Activated CD4-positive, alpha-beta T cell treated with anti-CD3 and anti-CD28 coated beads, Interleukin-2, amount 50 U/mL, for 24 hours (primary cell): ENCODE measurements at regions not wholly inside any gene's neighbourhood (a gene's known extent, or its start where the extent isn't known, plus 50 kb on each side); places are given as distances from the start of the nearest gene placed in this dataset.

Experiments used
- DNase-seq, 2 donors: peaks; one replicate each; pipeline ENCODE4 v3.0.0-alpha.2; 2020; ENCODE audit warnings: low read depth in 1 of 2, low spot score in 1 of 2

DNA sequence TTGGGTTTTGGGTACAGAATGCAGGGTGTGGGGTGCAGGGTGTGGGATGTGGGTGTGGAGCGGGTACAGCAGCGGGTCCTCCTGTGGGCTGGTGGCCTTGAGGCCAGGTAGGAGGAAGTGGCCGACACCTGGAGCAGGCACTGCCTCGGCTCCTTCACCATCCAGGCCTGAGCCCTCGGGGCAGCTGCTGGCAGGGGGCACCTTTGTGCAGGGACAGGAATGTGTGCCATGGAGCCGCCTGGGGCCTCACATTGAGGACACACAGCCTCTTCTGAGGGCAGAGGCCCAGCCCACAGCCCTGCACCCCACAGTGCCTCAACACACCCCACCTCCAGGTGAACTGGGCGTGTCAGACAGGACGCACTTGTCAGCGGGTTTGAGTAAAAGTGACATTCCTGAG is 984.0 kb downstream of the BRD1 start:
- DNase-seq: no peak

DNA sequence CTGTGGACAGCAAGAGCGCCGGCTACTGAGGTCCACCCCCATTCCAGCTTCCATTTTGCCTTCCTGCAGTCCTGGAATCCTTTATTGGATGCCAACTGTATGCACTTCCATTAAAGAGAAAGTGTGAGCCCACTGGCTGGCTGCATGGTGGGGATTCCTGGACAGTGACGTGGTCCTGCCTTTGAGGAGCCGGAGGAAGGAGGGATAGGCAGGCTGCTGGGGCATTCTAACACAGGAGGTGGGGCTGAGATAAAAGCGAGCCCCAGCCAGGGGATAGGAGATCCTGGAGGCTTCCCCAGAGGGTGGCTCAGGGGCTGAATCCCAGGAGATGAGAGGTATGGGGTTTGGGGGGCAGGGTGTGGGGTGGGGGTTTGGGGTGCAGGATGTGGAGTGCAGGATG is 984.7 kb downstream of the BRD1 start:
- no peak for DNase-seq

DNA sequence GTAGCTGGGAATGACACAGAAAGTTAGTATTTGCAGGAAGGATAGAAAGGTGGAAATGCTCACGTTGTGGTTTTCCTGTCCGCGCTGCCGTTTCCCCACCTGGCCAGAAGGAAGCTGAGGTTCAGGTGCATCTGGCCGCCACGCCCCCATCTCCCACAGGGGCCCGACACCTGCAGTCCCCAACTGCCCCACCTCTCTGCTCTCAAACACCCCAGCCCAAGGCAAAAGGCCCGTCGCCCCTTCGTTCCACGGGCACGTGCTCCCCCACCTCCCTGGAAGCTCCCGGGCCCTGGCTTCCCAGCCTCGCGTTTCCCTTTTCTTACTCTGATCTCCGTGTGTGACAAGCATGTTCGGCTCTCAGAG is 985.1 kb downstream of the BRD1 start:
- DNase-seq: no peak

DNA sequence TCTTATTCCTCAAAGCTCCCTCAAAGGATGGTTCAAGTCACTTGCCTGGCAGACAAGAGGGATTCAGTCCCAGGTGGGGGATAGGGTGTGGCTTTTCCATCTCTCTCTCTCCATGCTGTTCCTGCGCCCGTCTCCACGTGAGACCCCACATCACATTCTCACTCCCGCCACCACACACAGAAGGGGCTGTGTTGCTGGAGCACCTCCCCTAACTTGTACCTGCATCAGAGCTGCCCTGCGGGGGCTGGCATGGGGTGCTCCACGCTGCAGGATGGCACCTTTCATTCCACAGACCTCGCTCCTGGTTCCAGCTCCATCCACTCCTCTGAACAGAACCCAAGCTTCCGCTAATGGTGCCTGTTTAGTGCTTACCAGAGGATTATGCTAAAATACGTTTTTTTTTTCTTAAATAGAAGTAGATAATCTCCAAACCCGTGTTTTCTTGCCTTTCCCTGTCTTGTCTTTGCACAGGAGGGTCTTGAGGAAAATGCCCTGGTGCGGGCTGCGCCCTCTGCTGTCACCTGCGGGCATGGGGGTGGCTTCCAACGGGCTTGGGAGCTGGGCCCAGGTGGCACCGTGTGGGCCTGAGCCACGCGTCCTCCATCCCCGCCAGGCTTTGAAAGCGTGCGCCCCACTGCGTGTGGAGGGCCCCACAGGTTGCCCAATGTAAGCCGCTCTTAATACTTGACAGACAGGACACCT is 985.6 kb downstream of the BRD1 start:
- no peak for DNase-seq

DNA sequence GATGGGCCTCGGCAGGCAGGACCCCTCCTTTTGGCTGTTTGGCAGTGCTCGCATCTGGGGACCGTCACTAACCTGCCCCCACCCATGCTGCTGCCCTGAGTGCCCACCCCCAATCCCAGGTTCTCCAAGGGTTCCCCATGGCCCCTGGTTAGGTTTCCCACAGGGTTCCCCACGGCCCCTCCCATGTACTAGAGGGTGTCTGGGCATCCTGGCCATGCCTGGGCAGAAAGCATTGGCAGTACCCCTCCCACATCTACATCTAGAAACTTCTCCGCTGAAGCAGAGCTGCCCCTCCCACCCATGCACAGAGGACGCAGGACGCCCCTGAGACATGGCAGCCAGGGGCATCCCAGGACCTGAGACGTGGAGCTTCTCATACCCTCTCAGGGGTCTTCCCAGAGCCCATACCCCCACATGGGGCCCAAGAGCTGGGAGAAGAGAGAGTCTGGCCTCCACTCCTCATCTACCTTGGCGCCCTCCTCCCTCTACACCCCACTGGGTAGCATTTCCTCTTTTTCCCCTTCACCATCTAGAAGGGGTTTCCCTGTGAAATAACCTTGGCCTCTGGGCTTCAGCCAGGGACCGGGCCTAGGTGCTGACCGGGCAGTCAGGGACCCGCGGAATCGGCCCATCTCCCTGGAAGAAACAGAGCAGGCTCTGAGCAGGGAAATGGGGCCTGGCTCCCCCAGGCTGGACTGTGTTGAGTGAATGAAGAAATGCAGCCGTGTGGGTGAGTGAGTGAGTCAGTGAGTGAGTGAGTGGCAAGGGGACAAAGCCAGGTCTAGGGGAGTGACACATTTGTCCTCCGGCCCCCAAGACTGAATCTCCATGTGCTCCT is 987.3 kb downstream of the BRD1 start:
- no peak for DNase-seq

DNA sequence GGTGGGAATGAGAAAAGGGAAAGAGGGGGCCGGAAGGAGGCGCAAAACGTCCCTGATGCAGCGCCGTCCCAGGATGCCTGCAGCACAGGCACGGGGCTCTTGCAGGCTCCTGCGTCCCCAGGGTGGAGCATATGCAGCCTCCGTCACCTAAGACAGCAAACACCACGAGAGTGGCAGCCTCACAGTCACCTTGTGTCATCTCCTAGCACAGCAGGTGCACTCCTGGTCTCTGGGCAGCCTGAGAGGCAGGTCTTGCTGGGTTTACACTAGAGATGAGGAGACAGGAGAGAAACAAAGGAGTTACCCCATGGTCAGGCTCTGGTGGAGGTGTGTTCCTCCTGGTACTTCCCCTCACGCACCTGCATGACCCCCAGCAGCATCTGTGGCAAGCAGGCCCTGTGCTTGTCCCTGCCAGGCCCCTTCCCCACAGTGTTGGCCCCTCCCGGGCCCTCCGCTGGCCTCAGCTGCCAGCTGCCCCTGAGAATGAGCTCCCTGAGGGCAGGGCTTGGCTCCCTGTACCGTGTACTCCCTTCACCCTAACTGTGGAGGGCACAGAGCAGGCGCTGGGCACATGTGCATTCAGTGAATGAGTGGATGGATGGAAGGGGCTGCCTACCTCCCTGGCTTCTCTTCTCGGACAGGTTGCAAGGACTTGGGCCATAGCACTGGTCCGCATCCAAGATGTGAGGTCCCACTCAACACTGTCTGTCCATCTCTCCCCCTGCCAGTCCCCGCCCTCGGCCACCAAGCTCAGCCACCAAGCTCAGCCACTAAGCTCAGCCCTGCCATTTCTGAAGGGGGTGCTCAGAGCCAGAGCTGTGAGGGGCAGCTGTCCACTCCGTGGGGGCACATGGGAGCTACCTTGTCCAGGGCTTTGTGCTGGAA is 988.6 kb downstream of the BRD1 start:
- DNase-seq: no peak

DNA sequence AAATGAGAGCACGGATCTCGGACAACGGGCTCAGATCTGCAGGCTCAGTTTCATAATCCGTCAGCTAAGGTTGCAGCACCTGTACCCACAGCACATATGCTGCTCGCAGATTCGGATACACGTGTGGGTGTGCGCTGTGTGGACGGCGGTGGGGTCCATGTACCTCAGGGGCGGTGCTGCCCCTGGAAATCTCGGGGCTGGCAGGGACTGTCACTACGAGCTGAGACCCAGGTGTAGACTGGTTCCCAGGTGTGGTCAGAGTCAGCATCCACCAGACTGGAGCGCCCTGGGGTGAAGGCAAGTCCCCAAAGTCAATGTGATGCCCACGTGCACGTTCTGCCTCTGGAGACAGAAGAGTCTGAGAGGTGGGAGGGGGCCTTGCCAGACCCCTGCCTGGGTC is 989.3 kb downstream of the BRD1 start:
- no peak for DNase-seq

DNA sequence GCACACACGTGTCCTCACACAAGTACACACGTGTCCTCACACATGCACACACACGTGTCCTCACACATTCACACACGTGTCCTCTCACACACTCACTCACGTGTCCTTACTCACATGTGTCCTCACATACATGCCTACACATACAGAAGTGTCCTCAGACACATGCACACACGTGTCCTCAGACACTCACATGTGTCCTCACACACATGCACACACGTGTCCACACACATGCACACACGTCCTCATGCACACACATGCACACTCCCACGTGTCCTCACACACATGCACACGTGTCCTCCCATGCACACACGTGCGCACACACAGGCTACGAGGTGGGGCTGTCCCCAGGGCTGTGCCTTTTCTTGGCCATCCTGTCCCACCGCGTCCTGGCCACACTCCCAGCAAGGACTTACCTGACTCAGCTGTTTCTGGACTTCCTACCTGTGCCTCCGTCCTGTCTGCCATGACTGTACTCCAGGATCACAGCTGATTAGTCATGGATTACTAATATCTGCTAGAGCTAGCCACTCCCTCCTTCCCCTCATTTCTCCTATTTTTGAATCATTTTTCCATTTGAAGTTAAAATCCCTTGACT is 990.2 kb downstream of the BRD1 start:
- no peak for DNase-seq

DNA sequence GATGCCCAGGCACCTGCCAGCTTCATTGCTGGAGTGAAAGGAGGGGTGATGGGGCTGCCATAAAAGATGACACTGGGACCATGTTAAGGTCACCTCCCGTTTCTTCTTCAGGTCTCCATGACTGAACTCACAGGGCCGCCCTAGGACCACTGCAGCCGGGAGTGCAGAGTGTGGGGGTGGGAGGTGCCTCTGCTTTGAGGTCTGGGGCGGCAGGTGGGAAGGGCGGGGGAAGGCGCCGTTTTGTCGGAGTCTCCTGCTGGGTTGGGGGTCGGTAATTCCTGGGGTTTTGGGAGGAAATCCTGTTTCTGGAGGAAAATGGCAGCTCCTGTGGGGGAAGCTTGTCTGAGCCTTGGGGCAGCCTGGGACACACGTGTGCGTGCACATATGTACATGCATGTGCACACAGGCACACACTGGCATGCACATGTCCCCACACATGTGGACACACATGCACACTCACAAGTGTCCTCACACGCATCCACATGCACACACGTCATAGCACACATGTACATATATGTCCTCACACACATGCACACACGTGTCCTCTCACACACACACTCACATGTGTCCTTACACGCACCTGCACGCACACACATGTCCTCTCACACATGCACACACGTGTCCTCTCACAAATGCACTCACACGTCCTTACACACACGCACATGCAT is 990.9 kb downstream of the BRD1 start:
- no peak for DNase-seq

DNA sequence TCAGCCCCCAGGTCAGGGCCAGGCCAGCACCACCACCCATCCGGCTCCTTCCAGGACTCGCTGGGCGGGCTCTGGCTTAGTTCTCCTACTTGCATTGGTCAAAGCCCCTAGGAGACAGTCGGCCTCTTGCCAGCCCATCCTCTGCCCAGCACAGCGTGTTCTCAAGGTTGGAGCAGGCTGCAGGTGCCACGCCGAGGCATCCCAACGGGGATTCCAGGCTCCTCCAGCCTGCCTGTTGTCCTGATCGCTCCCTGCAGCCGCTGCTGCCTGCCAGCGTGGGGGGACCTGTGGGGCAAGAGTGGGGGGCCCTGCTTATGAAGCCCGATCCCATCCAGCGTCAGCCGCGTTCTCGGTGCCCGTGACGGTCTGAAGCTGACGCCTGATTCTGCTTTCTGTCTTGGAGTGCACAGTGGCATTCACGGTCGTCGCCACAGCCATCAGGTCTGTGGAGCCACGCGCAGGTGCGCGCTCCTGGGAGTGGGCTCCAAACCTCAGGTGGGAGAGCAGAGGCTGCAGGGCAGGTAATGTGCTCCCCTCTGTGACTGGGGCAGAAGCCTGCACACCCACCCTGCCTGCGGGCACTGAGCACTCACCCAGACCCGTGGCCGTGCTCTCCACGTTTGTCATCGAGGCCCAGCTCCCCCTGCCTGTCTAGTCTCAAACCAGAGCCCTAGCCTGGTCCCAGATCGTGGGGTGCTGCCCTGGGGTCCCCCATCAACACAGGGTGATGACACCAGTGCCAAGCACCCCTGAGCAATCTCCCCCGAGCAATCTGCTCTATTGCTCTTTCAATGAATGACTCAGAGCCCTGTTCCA is 991.6 kb downstream of the BRD1 start:
- no peak for DNase-seq

DNA sequence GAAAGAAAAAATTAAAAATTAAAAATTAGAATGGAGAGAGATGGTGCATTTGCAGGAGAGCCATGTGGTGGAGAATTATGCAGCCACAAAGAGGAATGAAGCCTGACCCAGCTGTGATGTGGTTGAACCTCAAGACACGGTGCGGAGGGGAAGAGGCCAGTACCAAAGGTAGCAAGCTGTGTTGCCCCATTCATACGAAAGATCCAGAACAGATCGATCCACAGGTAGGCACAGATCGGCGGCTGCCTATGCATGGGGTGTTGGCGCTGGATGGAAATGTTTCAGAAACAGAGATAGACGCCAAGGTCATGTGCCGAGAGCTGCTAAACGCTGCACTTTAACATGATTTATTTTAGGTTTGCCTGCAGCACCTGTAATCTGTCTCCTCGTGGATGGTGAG is 992.3 kb downstream of the BRD1 start:
- no peak for DNase-seq

DNA sequence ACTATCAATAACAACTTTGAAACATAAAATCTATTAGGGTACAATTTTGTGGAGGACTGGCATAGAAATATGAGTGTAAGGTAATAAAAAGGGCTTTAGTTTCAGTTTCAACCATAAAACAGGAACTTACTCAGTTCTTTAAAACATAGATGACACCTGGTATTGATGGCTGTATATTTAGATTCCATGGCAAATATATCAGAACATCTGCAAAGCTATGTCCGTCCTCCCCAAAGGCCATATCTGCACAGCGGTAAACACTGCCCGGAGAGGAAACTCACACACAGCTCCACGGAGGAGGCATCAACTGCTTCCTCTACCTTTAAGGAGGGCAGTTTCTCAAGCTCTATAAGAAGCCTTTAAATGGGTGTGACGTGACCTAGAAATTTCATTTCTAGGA is 993.3 kb downstream of the BRD1 start:
- DNase-seq: no peak

DNA sequence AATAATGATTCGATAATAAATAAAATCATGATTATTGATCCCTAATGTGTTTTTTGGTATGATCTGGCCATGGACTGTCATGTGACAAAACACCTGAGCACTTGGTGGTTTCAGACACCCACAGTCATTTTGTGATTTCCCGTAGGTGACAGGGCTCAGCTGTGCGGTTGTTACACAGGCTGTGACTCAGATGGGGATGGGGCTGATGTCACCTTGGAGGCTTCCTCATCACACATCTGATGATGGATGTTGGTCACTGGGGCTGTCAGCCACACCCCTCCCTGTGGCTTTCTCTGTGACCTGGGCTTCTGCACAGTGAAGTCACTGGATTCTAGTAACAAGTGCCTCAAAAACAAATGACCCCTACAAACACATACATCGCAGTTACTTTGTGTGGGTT is 995.1 kb downstream of the BRD1 start:
- DNase-seq: peak in 1 of 2 donors; percentile 4

DNA sequence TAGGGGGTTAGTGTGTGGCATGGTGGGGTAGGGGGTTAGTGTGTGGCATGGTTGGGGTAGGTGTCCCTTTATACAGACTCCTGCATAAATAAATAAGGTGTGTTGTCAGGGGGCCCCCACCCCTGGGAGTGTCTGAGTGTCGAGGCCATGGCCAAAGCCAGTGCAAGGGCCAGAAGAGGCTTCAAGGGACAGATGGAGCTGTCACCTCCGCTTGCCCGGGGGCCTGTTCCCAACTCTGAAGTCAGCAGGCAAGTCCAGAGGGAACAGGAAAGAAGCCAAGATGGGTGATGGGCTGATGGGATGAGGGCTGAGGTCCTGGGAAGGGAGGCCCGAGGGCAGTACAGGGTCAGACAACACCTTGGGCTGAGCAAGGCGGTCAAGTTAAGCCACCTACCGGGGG is 997.8 kb downstream of the BRD1 start:
- DNase-seq: no peak

DNA sequence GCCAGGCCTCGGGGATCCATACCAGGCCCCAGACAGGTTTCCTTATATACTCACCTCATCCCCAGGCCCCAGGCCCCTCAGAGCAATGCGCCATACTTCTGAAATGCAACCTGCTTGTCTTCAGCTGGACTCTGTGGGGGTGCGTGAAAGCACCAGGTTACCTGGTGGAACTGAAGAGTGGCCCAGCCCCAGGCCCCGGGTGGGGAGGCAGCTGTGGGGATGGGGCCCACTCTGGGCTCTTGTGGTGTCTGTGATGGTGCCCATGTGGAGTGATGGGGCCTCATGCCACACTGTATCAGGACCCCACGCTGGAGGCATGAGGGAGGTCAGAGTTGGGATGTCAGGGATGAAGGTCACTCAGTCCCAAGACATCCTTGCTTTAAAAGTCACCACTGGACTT is 999.0 kb downstream of the BRD1 start:
- no peak for DNase-seq

DNA sequence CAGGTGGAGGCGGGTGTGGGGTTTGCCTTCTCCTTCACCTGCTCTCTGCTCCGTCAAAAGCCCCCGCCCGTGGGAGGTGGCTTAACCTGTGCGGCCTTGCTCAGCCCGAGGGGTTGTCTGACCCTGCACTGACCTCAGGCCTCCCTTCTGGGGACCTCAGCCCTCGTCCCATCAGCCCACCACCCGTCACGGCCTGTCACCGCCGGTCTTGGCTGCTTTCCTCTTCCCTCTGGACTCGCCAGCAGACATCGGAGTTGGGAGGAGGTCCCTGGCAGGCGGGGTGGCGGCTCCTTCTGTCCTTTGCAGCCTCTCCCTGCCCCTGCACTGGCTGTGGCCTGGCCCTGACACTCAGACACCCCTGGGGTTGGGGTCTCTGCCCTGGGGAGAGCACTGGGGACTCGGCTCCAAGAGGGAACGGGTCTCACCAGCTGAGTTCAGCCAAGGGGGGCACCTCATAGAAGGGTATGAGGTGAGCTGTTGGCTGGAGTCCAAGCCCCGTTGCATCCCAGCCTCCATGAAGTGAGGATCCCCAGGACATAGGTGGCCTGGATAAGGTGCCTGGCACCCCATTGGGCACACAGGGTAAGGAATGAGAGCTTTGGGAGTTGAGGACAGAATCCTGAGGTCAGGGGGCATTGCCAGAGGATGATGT is 999.6 kb downstream of the BRD1 start:
- DNase-seq: no peak

DNA sequence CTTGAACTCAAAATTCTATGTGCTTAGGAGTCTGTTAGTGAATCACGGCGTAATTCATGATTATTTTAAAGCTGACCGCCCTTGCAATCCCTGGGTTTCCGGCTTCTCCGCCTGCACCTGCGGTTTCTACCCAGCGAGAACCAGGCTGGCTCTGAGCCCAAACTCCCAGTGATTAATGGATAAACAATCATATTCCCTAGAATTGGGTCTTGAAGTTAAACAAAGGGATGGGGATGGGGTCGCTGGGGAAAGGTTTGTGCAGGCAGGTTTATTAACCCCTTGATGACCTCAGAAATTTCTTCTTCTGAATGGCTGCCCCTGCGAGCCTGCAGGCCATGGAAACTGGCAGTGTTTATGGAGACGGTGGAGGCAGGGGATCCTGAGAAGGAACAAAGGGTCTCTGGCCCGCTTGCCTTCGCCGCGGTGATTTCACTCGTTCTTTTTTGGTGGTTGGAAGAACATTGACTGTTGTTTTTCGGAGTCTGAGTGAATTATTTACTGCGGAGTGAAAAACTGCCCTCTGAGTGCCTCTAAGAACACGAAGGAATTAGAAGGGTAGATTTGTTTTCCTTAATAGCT is 1000.3 kb downstream of the BRD1 start:
- no peak for DNase-seq

DNA sequence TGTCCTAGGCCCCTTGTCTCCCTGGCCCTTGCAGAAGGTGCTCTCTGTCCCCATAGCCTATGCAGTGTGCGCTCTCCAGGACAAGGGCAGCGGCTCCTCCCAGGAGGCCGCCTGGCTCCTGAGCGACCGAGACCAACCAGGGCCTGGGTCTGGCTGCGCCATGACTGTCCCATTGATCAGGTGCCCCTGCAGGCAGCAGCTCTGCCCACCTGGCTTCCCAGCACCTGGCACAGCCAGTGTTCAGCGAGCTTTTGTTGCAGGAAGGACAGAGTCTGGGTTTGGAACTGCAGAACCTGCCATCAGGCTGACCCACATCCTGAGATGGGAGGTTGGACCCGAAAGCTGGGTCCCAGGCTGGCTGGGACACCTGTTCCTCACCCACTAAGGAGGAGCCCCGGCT is 1001.1 kb downstream of the BRD1 start:
- no peak for DNase-seq

DNA sequence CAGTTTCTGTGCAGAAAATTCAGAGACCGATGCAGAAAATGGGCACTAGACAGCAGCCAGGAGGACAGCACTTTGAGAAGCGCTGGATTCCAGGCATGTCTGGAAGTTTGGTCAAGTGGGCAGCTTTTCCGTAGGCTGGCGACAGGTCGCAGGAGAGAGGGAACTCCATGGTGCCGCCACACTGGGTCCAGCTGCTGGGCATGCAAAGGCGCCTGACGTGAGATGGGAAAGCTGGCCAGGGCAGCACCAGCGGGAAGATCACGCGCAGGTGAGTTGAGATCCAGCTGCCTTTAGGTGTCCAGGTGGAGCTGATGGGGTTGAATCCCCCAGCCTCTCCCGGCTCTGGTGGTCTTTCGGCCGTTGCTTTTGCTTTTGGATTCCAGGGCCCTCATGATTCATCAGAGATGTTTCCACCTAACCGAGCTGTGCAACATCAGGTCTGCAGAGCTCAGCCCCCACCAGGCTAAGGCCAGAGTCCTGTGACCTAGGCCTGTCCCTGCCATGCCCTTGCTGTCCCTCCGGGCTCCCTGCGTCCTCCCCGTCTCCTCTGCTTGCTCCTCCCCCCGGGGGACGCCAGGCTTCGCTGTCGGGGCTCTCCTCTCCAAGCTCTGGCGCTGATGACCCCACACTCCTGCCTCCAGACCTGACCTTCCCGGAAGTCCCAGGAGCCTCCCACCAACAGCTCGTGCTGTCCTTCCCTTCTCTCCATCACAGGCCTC is 1001.7 kb downstream of the BRD1 start:
- DNase-seq: no peak
